Neural progenitor cell (in vitro differentiated cells): ENCODE measurements at regions not wholly inside any gene's neighbourhood (a gene's known extent, or its start where the extent isn't known, plus 50 kb on each side); places are given as distances from the start of the nearest gene placed in this dataset.

Experiments used
- DNase-seq: peaks from one replicate; pipeline ENCODE4 v3.0.0-alpha.2; 2016; ENCODE audit warnings: low spot score
- H2AFZ ChIP-seq: fragments of 200-600 bp; sonication (generic); replicated peaks from 2 replicates; pipeline ENCODE4 v1.6.1; 2016; ENCODE audit warnings: antibody characterized with exemption
- H3F3A ChIP-seq: fragments of 200-600 bp; sonication (generic); 2 replicates; pipeline ENCODE4 v1.6.1; 2016; ENCODE audit warnings: antibody characterized with exemption, low read depth
- H3K27ac ChIP-seq: fragments of 200-600 bp; sonication (generic); 2 replicates; pipeline ENCODE4 v1.5.1; 2016; ENCODE audit warnings: mild to moderate bottlenecking
- H3K27me3 ChIP-seq: fragments of 200-600 bp; sonication (generic); 2 replicates; pipeline ENCODE4 v1.6.1; 2016; ENCODE audit warnings: mild to moderate bottlenecking, moderate library complexity
- H3K36me3 ChIP-seq: fragments of 200-600 bp; sonication (generic); 2 replicates; pipeline ENCODE4 v1.5.1; 2016
- H3K4me1 ChIP-seq: fragments of 200-600 bp; sonication (generic); 2 replicates; pipeline ENCODE4 v1.6.1; 2016; ENCODE audit warnings: mixed run types
- H3K4me2 ChIP-seq: fragments of 200-600 bp; sonication (generic); 2 replicates; pipeline ENCODE4 v1.6.1; 2016
- H3K4me3 ChIP-seq: fragments of 200-600 bp; sonication (generic); 2 replicates; pipeline ENCODE4 v1.5.1; 2016
- H3K79me2 ChIP-seq: fragments of 200-600 bp; sonication (generic); 2 replicates; pipeline ENCODE4 v1.6.1; 2016; ENCODE audit warnings: low read depth
- H3K9ac ChIP-seq: fragments of 200-600 bp; sonication (generic); 2 replicates; pipeline ENCODE4 v1.6.1; 2016
- H3K9me3 ChIP-seq: fragments of 200-600 bp; sonication (generic); 2 replicates; pipeline ENCODE4 v1.5.1; 2016; ENCODE audit warnings: low read depth
- H4K20me1 ChIP-seq: fragments of 200-600 bp; sonication (generic); 2 replicates; pipeline ENCODE4 v1.6.1; 2016; ENCODE audit warnings: low read depth
- H3K27ac Mint-ChIP-seq: 3 replicates; pipeline ENCODE4 v1.8.0; 2021; ENCODE audit warnings: mixed read lengths
- H3K27me3 Mint-ChIP-seq: 2 replicates; pipeline ENCODE4 v1.8.0; 2022; ENCODE audit warnings: low read depth, mild to moderate bottlenecking, inconsistent platforms, moderate library complexity, mixed read lengths; ENCODE audit not compliant: insufficient read depth
- H3K36me3 Mint-ChIP-seq: 3 replicates; pipeline ENCODE4 v1.8.0; 2021; ENCODE audit warnings: mixed read lengths
- H3K4me1 Mint-ChIP-seq: 3 replicates; pipeline ENCODE4 v1.8.0; 2021; ENCODE audit warnings: mixed read lengths
- H3K4me3 Mint-ChIP-seq: 3 replicates; pipeline ENCODE4 v1.8.0; 2021; ENCODE audit warnings: mild to moderate bottlenecking, moderate library complexity, mixed read lengths
- H3K9me3 Mint-ChIP-seq: 3 replicates; pipeline ENCODE4 v1.8.0; 2020; ENCODE audit warnings: mixed read lengths
- EZH2 ChIP-seq: fragments of 200-600 bp; sonication (generic); IDR thresholded peaks from 2 replicates; pipeline ENCODE4 v1.6.1; 2017; ENCODE audit warnings: antibody characterized with exemption, mild to moderate bottlenecking, moderate library complexity
- EZH2phosphoT487 ChIP-seq: fragments of 200-600 bp; sonication (generic); IDR thresholded peaks from 2 replicates; pipeline ENCODE4 v1.6.1; 2017; ENCODE audit warnings: antibody characterized with exemption
- TF ChIP-seq, protein P1 (sequence below): fragments of 200-600 bp; sonication (generic); IDR thresholded peaks from 2 replicates; pipeline ENCODE4 v1.5.1; 2017; ENCODE audit warnings: antibody characterized with exemption, mild to moderate bottlenecking

GRCh38 chr2:167340322-167340721, 452.0 kb downstream of the XIRP2 start:
- H3K36me3 ChIP-seq: no peaks in the 10 kb centered on the region
- no peak overlapping the region for H2AFZ ChIP-seq
- Mint-ChIP-seq H3K4me3 (no peak overlapping the region), H3K9me3 (no peaks in the 10 kb centered on the region), H3K4me1 (peaks cover 7% of the 10 kb centered on the region), H3K27me3 (no peaks in the 10 kb centered on the region), H3K36me3 (peaks cover 6% of the 10 kb centered on the region), H3K27ac (no peak overlapping the region)
- no peak for DNase-seq
- H3K4me2 ChIP-seq: no peak overlapping the region
- peaks cover 3% of the 10 kb centered on the region for H3K79me2 ChIP-seq
- no peaks in the 10 kb centered on the region for H3K27me3 ChIP-seq
- peaks cover 16% of the 10 kb centered on the region for H3K4me1 ChIP-seq
- no peaks in the 10 kb centered on the region for H4K20me1 ChIP-seq
- H3K4me3 ChIP-seq: no peak overlapping the region
- H3F3A ChIP-seq: no peaks in the 10 kb centered on the region
- TF ChIP-seq EZH2: no peak
- TF ChIP-seq, protein P1, sequence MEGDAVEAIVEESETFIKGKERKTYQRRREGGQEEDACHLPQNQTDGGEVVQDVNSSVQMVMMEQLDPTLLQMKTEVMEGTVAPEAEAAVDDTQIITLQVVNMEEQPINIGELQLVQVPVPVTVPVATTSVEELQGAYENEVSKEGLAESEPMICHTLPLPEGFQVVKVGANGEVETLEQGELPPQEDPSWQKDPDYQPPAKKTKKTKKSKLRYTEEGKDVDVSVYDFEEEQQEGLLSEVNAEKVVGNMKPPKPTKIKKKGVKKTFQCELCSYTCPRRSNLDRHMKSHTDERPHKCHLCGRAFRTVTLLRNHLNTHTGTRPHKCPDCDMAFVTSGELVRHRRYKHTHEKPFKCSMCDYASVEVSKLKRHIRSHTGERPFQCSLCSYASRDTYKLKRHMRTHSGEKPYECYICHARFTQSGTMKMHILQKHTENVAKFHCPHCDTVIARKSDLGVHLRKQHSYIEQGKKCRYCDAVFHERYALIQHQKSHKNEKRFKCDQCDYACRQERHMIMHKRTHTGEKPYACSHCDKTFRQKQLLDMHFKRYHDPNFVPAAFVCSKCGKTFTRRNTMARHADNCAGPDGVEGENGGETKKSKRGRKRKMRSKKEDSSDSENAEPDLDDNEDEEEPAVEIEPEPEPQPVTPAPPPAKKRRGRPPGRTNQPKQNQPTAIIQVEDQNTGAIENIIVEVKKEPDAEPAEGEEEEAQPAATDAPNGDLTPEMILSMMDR: no peak
- TF ChIP-seq EZH2phosphoT487: no peak
- no peaks in the 10 kb centered on the region for H3K9me3 ChIP-seq
- H3K9ac ChIP-seq: no peak overlapping the region
- H3K27ac ChIP-seq: no peak overlapping the region

- Histone ChIP-seq H3K79me2 (peaks cover 3% of the 10 kb centered on the region), H3K9ac (no peak overlapping the region), H3K4me3 (no peak overlapping the region), H3K4me1 (peaks cover 34% of the 10 kb centered on the region), H2AFZ (no peak overlapping the region), H3K27me3 (no peaks in the 10 kb centered on the region), H3K4me2 (no peak overlapping the region), H3K9me3 (no peaks in the 10 kb centered on the region), H3K27ac (no peak overlapping the region), H4K20me1 (peaks cover 23% of the 10 kb centered on the region), H3K36me3 (no peaks in the 10 kb centered on the region), H3F3A (peaks cover 26% of the 10 kb centered on the region)
- Mint-ChIP-seq H3K4me3 (no peak overlapping the region), H3K27ac (no peak overlapping the region), H3K9me3 (no peaks in the 10 kb centered on the region), H3K36me3 (peaks cover 6% of the 10 kb centered on the region), H3K4me1 (peaks cover 36% of the 10 kb centered on the region), H3K27me3 (no peaks in the 10 kb centered on the region)
- TF ChIP-seq EZH2phosphoT487 (no peak), EZH2 (no peak)
- TF ChIP-seq, protein P1: no peak
- DNase-seq: no peak
Observed at GRCh38 chr2:167336213-167336612, 447.9 kb downstream of the XIRP2 start.

DNA sequence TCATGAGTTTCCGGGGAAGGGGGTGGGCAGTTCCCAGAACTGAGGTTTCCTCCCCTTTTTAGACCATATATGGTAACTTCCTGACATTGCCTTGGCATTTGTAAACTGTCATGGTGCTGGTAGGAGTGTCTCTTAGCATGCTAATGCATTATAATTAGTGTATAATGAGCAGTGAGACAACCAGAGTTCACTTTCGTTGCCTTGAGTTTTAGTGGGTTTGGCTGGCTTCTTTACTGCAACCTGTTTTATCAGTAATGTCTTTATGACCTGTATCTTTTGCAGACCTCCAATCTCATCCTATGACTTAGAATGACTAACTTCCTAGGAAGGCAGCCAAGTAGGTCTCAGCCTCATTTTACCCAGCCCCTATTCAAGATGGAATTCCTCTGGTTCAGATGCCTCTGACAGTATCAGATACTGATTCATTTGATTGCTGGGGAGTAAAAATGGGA, 447.3 kb downstream of the XIRP2 start:
- H3K4me3 ChIP-seq: no peak overlapping the region
- no peak for DNase-seq
- H3F3A ChIP-seq: peaks cover 32% of the 10 kb centered on the region
- peaks cover 43% of the 10 kb centered on the region for H3K4me1 Mint-ChIP-seq
- H3K27ac Mint-ChIP-seq: no peak overlapping the region
- no peaks in the 10 kb centered on the region for H3K9me3 ChIP-seq
- H3K9ac ChIP-seq: no peak overlapping the region
- H3K79me2 ChIP-seq: peaks cover 4% of the 10 kb centered on the region
- peaks cover 2% of the 10 kb centered on the region for H3K9me3 Mint-ChIP-seq
- H3K4me2 ChIP-seq: no peak overlapping the region
- H2AFZ ChIP-seq: no peak overlapping the region
- TF ChIP-seq EZH2phosphoT487 (no peak), EZH2 (no peak)
- TF ChIP-seq, protein P1: no peak
- no peak overlapping the region for H3K27ac ChIP-seq
- no peak overlapping the region for H3K4me3 Mint-ChIP-seq
- H3K27me3 ChIP-seq: no peaks in the 10 kb centered on the region
- H4K20me1 ChIP-seq: peaks cover 24% of the 10 kb centered on the region
- H3K4me1 ChIP-seq: peaks cover 39% of the 10 kb centered on the region
- peaks cover 3% of the 10 kb centered on the region for H3K27me3 Mint-ChIP-seq
- no peaks in the 10 kb centered on the region for H3K36me3 ChIP-seq
- H3K36me3 Mint-ChIP-seq: peaks cover 5% of the 10 kb centered on the region
